Testis (tissue), 2 donors: ENCODE measurements at regions not wholly inside any gene's neighbourhood (a gene's known extent, or its start where the extent isn't known, plus 50 kb on each side); places are given as distances from the start of the nearest gene placed in this dataset.

Experiments
- CTCF ChIP-seq, 3 experiments: fragments of 450-650 bp in 2 of 3; fragments of 200-600 bp in 1 of 3; sonication (generic) in 1 of 3; IDR thresholded peaks; one replicate each; pipeline ENCODE4 v1.5.1; 2016 to 2019; ENCODE audit warnings: antibody characterized with exemption in 3 of 3, mild to moderate bottlenecking in 2 of 3, moderate library complexity in 1 of 3
- POLR2A ChIP-seq: fragments of 450-650 bp; IDR thresholded peaks from one replicate; pipeline ENCODE4 v1.6.1; 2017; ENCODE audit warnings: antibody characterized with exemption, mild to moderate bottlenecking, moderate library complexity

- TF ChIP-seq CTCF (IDR thresholded peaks at IDR 0.05) = no peak
- TF ChIP-seq POLR2A = no peak
These were observed 56.5 kb upstream of the EEPD1 start for GRCh38 chr7:36096460-36097095.
